GM04504 (cell line): ENCODE measurements at regions not wholly inside any gene's neighbourhood (a gene's known extent, or its start where the extent isn't known, plus 50 kb on each side); places are given as distances from the start of the nearest gene placed in this dataset.
"Not testable (repeated sequence)": the region's sequence is repeated elsewhere in the genome, so short reads cannot be mapped to it uniquely, and the experiment has no call there.

ENCODE experiments used
- DNase-seq: peaks from one replicate; pipeline ENCODE4 v3.0.0-alpha.2; 2012; ENCODE audit warnings: low read depth

DNA sequence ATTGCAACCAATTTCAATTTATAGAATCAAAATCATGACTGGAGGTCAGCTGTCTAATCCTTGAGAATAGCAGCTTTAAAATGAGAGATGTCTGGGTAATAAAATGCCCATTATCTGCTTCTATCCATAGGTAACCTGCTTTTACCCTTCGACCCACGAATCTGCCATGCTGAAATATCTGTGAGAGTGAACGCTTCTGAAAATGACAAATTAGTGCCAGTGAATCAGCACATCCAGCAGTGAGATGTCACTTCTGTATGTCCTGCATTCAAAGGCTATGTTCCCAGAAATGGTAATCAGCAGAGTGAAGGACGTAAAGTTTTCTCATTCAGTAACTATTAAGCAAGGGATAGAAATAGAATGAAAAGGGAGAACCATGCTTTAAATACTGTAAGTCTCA is 532.4 kb upstream of the ITGA1 start:
- no peak for DNase-seq

DNA sequence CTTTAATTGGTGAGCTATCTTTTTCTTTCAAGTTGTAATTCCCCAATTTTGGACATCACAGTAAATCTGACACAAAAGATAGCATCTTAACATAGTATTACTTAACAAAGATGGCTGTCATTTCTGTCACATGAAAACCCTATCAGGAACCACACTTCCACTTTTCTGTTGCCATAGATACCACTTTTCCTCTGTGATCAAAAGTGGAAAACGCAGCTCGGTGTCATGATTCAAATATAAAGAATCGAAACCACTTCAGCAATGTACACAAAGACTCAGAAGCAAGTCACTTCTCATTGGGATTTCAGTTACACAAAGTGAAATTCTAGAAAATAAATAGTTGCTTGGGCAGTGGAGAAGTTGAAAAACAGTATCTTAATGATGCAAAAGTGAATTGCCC is 524.9 kb upstream of the ITGA1 start:
- DNase-seq, result no peak

DNA sequence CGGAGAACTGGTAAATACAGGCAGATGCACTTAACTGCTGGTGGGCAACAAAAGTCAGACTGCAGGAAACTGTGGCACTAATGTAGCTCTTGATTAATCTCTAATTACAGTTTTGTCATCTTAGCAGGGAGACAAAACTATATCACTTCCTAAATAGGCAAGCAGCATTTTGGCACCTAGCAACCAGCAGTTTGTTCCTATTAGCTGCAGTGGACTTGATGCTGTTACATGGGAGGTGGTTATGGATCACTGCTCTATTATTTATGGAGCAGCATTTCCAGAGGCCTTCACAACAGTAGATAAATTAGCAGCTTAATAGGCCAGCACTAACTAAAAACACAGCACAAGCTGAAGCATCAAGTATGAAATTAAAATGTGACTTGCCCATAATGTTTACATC is 518.3 kb upstream of the ITGA1 start:
- DNase-seq, result no peak

DNA sequence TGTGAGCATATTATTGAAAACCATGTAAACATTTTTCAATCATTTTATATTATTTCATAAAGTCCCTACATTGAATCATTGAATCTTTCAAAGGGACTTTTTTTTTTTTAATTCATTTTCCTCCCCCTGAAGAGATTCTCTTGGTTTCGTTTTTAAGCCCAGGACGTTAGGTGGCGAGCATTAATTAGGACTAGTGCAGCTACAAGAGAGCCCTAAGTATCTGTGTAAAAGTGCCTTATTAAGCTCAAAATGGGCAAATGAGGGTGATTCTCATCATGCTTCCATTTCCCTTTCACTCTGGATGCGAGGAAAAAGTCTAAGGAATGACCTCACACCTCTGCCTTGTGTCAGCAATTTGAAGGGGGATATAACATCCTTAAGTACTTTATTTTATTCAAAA is 517.9 kb upstream of the ITGA1 start:
- no peak for DNase-seq

DNA sequence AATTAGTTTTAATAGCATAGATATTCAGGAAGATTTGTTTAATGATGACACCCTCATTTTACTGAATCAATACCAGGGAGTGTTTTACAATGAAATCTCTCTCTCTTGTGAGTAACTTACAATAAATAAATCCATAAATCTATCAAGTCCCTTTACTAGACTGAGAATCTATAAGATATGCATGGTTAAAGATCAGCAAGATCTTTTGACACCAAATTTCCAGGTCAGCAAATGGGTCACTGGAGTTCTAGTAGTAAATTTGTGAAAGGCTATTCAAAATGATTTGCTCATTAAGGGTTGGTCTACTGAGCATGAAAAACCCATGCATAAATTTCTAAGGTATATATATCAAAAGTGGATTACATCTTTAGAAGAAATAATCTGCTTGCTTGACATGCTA is 512.1 kb upstream of the ITGA1 start:
- no peak for DNase-seq

DNA sequence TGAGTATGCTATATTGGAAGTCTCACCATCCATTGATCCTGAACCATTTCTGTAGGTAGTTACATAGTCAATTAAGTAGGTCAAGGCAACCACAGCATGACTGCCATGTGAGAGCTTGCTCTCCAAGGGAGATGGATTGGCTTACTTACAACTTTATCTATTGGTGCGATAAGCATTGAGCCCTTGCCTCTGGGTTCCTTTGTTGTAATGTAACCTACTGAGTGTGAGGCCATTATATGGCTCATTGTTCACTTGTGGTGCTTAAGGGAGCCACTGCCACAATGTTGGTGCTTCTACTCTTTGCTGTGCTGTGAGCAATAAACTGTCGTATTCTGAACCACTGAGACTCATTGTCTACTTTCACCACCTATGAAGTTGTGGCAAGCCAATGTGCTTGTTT is 510.6 kb upstream of the ITGA1 start:
- DNase-seq, result no peak

DNA sequence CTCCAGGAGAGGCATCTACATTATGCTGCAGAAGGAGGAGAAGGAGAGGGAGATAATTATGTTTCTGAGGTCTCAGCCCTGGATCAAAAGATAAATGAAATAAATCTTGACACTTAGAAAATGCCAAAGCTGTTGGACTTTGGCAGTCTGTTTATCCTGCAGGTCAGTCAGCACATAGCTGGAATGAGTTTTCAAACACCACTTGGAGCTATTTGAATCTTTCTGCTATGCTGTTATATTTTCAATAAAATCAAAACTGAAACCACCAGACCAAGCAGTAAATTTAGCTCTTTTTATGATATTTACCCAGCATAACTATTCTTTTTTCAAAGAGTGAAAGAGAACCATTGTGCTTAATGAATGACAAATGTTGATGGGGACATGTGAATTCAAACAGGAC is 505.1 kb upstream of the ITGA1 start:
- DNase-seq, result no peak

DNA sequence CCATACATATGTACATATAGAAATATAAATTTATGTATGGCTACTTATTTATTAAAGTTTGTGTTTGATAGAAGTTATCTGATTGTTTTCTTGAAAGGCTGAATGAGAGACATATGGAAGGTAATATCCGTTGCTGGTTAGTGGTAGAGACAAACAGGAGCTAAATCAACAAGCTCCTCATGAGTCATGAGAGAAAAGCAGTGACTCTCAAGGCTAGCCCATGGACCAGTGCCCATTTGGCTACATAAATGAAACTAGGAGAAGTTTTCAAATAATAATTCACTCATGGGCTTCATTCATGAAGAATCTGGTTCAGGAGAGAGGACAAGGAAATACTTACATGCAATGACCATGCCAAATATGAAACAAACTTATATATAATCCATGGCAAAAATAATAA is 504.5 kb upstream of the ITGA1 start:
- DNase-seq, result no peak

DNA sequence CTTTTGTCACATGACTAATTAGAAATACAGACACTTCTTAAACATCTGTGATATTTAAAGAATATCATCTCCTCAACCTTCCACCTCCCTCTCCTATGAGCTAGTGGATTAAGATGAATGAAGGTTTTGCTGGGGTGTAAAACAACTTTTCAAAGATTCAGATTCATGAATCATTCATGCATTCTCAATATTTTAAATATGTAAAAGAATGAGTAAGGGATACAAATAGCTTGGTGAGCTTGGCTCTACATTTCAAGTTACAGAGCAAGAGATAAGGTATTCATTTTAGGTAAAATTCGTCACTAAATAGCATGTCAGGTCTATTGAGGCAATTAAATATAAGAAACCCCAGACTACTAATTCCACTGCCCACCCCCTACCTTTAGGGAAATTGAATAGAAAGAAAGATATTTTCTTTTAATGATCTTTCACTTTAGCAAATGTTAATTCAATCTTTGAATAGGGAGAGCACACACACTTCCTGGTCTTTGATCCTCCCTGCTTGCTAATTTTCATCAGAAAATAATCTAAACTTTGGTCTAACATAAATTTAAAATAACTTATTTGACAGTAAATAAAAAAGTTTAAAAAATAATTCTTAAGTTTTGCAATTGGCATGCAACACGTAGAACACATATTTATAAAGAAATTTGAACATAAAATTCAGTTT is 486.9 kb upstream of the ITGA1 start:
- DNase-seq, result no peak

DNA sequence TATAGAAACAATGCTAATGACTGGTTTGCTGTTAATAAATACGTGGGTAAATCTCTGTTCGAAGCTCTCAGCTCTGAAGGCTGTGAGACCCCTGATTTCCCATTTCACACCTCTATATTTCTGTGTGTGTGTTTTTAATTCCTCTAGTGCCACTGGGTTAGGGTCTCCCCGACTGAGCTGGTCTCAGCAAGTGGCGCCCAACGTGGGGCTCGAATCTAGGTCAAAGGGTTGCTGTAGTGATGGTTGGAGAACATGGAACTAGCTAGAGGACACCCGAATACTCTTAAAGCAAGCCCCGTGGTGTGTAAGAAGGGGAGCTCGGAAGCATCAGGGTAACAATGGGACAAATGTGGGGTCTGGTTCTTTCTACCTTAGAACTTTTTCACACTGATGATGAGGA is 482.9 kb upstream of the ITGA1 start:
- not testable (repeated sequence) for DNase-seq

DNA sequence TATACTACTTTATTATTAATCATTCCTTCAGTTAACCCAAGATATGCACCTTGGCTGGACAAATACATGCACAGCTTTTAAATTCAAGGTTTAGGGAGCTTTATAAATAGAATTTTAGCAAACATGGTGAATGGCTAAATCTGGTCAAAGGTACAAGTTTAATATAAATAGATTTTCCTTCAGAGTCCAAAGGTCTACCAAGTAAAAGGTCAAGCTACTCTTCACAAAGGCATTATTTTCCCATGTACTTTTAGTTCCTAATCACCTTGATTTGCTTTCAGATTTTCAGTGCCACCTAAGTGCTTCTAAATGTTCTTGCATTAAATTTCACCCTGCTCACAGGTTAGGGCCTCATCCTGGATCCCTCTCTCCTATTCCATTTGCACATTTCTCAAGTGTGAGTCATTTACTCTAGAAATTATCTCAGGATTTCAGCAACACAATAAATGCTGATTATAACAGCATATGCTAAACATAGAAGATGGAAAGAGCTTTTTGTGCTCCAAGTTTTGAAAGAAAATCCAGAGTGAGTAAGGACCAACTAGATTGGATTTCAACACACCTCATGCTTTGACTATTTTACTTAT is 459.4 kb upstream of the ITGA1 start:
- no peak for DNase-seq

DNA sequence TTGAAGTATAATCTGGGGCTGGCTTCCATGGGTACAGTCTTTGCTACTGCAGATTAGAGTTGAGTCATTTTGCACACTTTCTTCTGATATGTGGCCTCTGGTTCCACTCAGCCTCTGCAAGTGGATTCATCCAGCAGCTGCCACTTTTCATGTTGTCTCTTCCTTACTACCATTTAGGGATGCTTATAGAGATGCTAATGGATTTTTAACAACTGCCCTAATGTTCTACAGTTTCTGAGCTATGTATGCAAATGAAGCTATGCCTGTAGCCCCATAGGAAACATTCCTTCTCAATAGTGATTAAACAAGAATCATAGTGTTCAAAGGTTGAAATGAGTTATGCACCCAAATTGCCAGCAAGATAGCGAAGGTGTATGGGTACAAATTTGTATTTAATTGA is 456.0 kb upstream of the ITGA1 start:
- no peak for DNase-seq

DNA sequence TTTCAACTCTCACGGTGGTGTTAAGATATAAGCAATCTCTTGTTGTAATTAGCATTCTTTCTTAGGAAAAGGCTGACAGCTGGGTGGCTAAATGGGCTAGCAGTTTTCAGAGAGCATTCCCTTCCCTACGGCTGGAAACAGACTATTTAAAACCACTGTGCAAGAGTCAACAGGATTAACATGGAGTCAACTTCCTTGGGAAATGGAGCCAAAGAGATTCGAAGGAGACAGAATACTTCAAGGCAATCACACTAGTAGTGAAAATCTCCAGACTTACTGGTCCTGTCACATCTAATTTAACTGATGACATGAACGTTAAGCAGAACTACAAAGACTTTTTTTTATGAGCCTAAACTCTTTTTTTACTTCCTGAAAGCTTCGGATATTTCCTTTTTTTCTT is 453.3 kb upstream of the ITGA1 start:
- DNase-seq, result no peak

DNA sequence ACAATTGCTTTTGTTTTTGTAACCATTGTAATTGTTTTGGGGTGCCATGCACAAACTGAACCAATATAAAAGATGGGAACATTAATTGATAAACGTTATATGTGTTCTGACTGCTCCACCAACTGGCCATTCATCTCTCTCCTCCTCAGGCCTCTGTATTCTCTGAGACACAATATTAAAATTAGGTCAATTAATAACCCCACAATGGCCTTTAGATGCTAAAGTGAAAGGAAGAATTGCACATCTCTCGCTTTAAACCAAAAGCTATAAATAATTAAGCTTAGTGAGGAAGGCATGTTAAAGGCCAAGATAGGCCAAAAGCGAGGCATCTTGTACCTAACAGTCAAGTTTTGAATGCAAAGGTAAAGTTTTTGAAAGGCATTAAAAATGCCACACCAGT is 448.4 kb upstream of the ITGA1 start:
- DNase-seq, result no peak

DNA sequence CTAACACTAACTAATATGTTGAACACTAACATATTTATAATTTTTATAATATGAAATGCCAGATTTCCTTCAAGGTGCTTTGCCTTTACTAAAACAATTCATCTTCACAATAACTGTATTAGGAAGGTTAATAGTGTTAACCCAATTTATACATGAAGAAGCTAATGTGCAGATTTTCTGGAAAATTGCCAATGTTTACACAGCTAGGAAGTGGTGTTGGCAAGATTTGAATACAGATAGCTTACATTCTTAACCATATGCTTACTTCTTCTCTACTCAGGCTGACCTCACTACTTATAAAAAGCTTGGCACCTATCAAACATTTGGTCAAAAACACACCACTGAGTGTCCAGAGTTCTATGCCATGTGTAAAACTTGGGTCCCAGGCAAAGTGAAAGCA is 445.4 kb upstream of the ITGA1 start:
- DNase-seq, result no peak

DNA sequence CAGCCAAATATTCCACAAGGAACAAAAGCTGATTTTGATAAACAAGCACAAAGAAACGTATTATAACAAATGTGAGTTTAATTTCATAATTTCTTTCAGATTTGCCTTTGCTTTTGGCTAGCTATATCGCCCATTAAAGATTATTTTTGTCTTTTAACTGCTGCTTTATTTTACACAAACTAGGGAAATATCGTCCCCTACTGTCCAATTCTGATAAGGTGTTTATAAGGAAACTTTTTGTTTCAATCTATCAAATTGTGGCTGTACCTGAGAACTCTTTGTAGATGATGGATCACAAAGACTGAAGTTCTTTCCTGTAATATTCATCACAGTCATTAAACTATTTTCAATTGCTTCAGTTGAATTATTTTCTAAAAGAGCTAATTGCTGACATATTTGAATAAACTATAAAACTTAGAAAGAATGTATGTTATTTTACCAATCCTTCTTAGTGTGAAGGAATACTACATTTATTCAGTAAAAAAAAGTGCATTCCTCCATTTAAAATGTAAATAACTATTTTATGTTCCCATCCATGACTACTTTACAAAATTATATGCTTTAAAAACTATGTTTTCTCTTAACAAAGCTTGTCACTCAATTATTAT is 431.3 kb upstream of the ITGA1 start:
- DNase-seq, result no peak

DNA sequence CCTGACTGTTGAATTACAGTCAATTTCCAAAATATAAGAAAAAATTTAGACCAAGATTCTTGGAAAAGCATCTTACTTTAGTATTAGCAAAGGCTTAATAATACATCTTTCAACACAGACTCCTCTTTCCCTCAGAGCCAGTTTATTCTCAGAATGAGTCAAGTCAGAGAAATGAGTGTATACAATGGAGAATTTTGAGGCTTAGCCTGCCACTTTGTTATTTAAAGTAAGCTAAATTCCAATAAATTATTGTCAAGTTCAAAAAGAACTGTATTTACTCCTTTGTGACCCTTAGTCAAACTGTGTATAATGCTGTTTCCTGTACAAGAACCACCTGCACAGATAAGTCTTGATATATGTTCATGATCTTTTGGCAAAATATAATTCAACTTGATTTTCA is 428.5 kb upstream of the ITGA1 start:
- DNase-seq, result no peak

DNA sequence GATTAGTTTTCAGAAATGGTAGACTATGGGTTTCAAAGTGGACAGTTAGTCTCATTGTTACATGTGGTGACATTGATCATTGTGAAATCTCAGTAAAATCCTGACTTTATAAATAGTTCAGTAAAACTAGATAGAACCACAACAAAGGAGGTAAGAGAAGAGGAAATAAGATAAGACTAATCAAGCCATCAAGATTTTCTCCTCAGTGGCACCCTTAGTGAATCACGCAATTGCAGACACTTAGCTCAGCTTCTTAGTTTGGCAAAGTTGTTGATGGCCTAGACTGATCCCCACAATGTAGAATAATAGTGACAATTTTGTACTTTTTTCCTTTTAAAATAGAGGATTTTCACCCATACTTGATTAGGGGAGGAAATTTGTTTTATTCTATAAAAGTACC is 426.7 kb upstream of the ITGA1 start:
- DNase-seq, result no peak

DNA sequence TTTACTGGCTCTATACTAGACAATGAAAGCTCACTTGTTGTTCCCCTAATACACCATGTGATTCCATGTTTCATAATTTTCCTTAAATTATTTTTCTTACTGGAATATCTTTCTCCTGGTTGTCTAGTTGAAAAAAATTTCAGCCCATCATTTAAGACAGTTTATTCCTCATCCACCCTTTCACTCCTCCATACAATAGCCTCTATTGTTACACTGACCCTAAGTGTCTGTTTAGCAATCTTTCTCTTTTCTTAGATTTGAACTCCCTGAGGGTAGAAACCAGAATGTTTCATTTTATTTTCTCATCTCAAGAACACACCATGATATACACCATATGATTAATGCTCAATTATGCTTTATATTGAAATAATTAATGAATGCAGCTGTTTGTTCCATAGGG is 413.4 kb upstream of the ITGA1 start:
- DNase-seq, result no peak

DNA sequence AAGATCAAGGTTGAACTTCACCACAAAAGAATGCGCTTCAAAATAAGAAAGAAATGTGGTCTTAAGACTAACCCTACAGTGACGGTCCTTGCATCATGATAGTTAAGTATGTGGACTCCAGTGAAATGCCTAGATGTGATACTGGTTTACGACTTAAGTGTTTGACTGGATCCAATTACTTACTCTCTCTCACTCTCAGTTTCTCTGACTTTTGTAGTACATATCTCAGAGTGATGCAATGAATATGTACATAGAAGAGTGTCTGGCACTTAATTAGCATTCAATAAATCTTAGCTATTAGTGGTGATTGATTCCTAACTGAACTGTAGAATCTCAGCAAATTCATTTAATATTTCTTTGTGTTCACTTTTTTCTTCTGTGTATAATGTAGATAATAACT is 411.7 kb upstream of the ITGA1 start:
- no peak for DNase-seq

DNA sequence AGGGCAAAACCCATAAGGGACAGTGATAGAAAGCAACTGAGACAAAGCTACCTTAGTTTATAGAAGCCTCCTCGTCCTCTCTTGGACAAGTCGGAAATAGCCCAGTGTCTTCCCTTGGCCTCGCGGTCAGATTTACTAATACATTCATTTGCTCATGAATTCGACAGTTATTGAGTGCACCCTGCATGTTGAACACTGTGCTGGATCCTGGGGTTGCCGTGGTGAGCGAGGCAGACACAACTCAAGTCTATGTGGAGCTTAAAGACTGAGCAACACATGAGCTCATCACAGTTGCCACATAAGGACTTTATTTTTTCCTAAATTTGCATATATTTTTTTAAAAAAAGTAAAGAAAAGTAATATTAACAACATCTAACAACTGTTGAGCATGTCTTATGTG is 411.1 kb upstream of the ITGA1 start:
- no peak for DNase-seq

DNA sequence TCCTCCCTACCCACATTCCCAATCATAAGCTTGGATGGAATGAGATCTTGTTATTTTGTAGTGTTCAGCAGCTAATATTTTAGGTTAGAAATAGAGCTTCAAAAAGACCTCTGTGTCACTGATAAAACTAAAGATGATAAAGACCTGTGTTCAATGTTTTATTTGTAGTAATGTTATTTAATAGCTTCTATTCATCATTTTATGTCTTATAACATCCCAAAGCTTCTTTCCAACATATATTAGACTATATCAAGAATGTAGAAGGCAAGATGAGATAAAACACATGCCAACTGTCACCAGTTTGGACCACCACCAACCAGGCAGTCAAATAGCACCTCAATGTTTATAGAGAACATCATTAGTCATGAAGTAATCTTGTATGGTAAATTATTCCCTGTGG is 409.5 kb upstream of the ITGA1 start:
- no peak for DNase-seq

DNA sequence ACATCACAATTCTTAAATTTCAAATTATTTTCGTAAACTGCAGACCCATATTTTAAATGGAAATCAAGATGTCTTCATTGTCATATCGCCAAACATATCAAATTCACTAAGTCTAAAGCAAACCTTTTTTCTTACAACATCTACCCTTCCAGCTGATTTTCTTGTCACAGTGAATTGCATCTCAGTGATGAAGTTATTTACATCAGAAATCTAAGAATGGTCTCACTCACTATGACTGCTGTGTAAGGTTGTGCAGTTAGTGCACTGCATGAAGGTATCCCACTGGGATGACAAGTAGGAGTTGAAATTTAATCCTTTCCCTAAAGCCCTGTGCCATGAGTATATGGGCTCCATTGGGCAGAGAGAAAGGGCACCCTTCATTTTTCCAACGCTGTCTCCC is 399.4 kb upstream of the ITGA1 start:
- no peak for DNase-seq

DNA sequence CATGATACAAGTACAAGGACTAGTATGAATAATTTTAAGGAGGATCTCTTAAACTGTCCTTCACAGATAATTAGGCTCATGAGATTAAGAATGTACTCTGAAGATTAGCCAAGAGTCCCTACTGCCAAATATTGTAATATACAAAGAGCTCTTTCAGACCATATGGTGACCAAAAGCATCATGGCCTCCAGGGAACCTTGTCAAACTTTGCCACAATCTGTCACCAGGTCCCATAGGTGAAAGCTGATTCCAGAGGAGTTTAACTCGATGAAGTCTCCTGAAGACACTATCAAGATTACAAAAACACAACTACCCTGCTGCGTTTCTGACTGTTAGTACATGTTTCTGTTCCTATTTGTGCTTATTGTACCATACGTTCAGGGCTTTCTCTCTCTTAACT is 395.4 kb upstream of the ITGA1 start:
- no peak for DNase-seq
